LNCAP (cell line): ENCODE measurements at regions not wholly inside any gene's neighbourhood (a gene's known extent, or its start where the extent isn't known, plus 50 kb on each side); places are given as distances from the start of the nearest gene placed in this dataset.

Experiments
- TF ChIP-seq, protein P1 (sequence below): fragments of 450-650 bp; IDR thresholded peaks from 2 replicates; pipeline ENCODE4 v1.5.1; 2017; ENCODE audit warnings: mild to moderate bottlenecking

DNA sequence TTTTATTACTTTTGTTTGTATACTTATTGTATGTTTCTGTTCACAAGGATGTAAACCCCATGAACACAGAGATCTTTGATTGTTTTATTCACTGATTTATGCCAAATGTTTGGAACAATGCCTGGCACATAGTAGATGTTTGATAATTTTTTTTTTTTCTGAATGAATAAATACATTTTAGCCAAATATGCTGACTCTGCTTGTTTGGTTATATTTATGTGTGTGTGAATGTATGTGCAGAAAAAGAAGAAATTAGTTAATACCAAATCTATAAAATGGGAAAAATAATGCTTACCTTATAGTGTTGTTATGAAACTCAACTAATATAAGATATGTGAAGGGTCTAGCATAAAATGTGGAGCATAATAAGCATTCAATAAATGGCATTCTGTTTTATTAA lies 203.9 kb downstream of the MDFIC start:
- TF ChIP-seq, protein P1, sequence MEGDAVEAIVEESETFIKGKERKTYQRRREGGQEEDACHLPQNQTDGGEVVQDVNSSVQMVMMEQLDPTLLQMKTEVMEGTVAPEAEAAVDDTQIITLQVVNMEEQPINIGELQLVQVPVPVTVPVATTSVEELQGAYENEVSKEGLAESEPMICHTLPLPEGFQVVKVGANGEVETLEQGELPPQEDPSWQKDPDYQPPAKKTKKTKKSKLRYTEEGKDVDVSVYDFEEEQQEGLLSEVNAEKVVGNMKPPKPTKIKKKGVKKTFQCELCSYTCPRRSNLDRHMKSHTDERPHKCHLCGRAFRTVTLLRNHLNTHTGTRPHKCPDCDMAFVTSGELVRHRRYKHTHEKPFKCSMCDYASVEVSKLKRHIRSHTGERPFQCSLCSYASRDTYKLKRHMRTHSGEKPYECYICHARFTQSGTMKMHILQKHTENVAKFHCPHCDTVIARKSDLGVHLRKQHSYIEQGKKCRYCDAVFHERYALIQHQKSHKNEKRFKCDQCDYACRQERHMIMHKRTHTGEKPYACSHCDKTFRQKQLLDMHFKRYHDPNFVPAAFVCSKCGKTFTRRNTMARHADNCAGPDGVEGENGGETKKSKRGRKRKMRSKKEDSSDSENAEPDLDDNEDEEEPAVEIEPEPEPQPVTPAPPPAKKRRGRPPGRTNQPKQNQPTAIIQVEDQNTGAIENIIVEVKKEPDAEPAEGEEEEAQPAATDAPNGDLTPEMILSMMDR: no peak

DNA sequence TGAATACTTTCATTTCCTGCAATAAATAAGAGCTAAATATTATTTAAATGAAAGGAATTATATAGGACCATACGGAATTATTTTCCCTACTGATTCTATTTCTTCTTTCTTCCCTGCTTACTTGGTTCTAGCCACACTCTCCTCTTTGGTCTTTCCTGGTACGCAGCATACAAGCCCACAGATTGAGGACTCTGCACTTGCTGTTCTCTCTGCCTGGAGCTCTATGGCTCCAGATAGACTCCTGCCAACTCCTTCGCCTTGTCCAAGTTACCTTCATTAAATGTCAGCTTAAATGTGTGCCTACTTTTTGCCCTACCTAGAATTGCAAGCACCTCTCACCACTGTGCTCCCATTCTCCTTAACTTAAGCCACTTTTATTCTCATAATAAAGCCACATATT lies 203.4 kb downstream of the MDFIC start:
- TF ChIP-seq, protein P1: no peak

DNA sequence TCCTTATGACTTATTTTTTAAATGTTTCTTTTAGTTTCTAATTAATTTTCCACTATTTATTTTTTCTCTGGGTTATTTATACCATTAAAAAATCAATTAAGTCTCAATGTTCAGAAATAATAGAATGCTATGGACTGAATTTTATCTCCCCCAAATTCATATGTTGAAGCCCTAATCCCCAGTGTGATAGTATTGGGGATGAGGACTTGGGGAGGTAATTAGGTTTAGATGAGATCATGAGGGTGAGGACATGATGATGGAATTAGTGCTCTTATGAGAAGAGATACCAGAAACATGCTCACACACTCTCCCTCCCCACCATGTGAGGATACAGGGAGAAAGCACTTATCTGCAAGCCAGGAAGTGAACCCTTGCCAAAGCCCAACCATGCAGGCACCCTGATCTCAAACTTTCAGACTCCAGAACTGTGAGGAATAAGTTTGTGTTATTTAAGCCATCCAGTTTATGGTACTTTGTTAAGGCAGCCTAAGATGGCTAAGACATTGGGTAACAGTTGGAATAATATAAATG lies 202.6 kb downstream of the MDFIC start:
- TF ChIP-seq, protein P1: no peak

DNA sequence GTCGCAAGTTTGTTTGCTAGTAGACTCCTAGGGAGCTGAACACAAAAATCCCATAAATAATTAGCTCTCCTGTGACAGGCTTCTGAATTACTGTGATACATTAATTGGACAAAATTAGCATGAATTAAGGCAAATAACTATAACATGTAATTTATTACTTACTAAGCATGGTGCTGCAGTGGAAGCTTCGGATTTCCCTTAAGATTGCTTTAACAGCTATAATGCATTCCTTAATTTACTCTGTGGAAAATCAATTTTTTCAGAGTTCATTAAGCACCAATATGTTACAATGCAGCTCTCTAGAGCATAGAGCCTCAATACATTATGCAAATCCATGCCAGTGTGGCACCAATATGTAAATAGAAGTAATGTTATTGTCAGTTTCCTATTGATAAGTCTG lies 201.5 kb downstream of the MDFIC start:
- TF ChIP-seq, protein P1: no peak

DNA sequence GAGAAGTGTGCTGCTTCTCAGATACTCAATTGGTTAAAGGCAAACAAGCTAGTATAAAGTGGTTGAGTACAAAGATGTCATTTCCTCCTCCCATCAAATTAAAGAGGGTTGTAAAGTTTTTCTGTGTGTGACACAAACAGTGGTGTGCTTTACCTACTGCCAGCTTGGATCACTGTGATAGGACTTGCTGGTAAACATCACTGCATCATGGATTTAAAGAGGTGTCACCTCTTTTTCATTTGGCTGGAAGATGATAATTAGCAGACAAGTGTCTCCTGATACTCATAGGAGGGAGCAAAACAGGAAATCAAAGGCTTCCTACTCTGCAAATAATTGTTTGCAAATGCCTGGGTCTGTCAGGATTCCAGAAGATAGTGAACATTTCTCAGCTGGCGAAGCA lies 200.5 kb downstream of the MDFIC start:
- TF ChIP-seq, protein P1: no peak

DNA sequence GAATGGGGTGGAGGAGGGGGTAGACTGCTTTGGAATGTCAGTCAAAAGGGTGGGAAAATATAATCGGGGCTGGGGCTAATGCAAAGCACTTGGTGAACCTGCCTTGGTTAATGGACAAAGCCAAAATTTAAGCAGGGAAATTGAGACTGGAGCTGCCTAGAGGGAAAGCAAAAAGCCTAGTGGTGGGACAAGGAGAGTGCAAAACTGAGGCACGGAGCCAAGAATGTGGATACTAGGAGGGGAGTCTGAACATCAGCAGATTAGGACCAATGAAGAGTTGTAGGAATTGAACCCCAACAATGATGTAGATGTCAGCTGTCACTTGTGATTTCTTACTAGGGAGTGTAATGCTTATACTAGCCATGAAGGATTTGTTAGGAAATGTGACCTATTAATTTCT lies 195.9 kb downstream of the MDFIC start:
- TF ChIP-seq, protein P1: no peak

DNA sequence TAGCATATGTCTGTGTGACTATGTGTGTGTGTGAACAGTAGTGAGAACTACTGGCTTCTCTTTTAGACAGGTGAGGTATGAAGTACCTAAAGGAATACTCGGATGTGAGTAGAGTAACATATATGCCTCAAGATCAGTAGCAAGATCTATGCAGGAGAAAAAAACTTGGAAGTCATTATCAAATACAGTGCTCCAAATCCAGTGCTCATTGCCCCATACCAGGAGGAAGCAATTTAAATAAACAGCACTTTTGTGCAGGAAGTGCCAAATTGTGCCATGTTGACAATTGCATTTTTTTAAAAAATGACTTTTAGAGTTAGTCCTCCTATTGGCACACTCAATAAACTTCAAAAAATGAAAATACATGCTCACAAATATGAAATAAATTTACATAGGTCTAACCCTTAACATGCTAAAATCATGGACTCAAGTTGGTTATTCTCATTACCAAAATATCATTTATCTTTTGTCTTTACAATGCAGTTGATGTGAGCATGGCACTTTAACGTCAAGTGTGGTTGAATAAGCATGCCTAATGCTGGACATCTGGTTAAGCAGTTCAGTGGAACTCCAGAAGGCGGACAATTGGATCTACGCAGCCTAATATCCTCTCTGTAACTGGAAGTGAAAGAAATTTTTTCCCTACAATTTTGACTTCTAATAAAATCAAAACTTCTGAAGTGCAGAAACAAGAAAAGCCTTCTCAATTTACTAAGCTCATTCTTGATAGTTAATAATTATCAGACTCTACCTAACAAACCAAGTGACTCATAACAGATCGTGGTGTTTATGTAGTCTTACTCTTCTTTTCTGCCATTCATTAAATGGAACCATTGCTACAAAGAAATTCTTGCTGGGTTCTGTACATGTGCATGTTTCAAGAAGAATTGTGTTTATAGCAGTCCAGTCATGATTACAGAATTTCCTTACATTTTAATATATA lies 195.2 kb downstream of the MDFIC start:
- TF ChIP-seq, protein P1: no peak
